T-cell (primary cell): ENCODE measurements at regions not wholly inside any gene's neighbourhood (a gene's known extent, or its start where the extent isn't known, plus 50 kb on each side); places are given as distances from the start of the nearest gene placed in this dataset.

Source experiments
- ATAC-seq, 4 experiments: fragments of 200-7000 bp in 3 of 4; fragments of 150-1000 bp in 1 of 4; cut with Tn5 transposase; replicated peaks in 1 of 4; 1 replicate in 3 of 4; 2 replicates in 1 of 4; pipeline ENCODE4 v1.10.0; 2021; ENCODE audit warnings: moderate library complexity in 3 of 4, mild to moderate bottlenecking in 2 of 4, moderate number of reproducible peaks in 1 of 4
- CTCF ChIA-PET, 2 donors: fragments of 300-600 bp; sonication (Branson Sonifier 250); formaldehyde crosslinking; loops; one replicate each; lab custom pipeline; 2022; ENCODE audit warnings: antibody characterized with exemption in 2 of 2; lab: Charles Lee
- POLR2A ChIA-PET, 2 donors: fragments of 300-600 bp; sonication (Branson Sonifier 250); formaldehyde crosslinking; loops; one replicate each; lab custom pipeline; 2022; ENCODE audit warnings: antibody characterized with exemption in 2 of 2; lab: Charles Lee
- DNase-seq, 35 experiments: peaks; one replicate each; pipeline versions ENCODE4 v3.0.0 to v3.0.0-alpha.2; 2013 to 2023
- H3K27ac ChIP-seq: one replicate; pipeline ENCODE4 v1.5.1; 2013; ENCODE audit warnings: low read length
- H3K27me3 ChIP-seq, 2 experiments: replicated peaks in 1 of 2; 1 replicate in 1 of 2; 2 replicates in 1 of 2; pipeline versions ENCODE4 v1.6.1 to v1.7.0; 2013; ENCODE audit warnings: low read length in 1 of 2, mixed read lengths in 1 of 2; ENCODE audit not compliant: control insufficient read depth in 2 of 2, insufficient read depth in 2 of 2; ENCODE audit errors: extremely low read depth in 1 of 2
- H3K36me3 ChIP-seq, 2 donors: 1 replicate in 1 of 2; 2 replicates in 1 of 2; pipeline versions ENCODE4 v1.6.1 to v1.7.0; 2013; ENCODE audit warnings: low read length in 1 of 2; ENCODE audit not compliant: control insufficient read depth in 2 of 2, insufficient read depth in 1 of 2; ENCODE audit errors: extremely low read depth in 1 of 2
- H3K4me1 ChIP-seq, 2 experiments: 1 replicate in 1 of 2; 2 replicates in 1 of 2; pipeline versions ENCODE4 v1.6.1 to v1.7.0; 2013; ENCODE audit warnings: low read length in 2 of 2, mixed read lengths in 1 of 2; ENCODE audit not compliant: insufficient read depth in 2 of 2, control insufficient read depth in 1 of 2; ENCODE audit errors: extremely low read depth in 1 of 2
- H3K4me3 ChIP-seq, 2 donors: 1 replicate in 1 of 2; 2 replicates in 1 of 2; pipeline versions ENCODE4 v1.5.1 to v1.7.0; 2013; ENCODE audit warnings: mild to moderate bottlenecking in 2 of 2, low read length in 1 of 2, moderate library complexity in 1 of 2; ENCODE audit not compliant: control insufficient read depth in 1 of 2; ENCODE audit errors: extremely low read depth in 1 of 2
- H3K9me3 ChIP-seq: 2 replicates; pipeline ENCODE4 v1.7.0; 2013
- H3K27ac Mint-ChIP-seq, 2 donors: one replicate each; pipeline ENCODE4 v1.8.0; 2020 to 2021; ENCODE audit warnings: mild to moderate bottlenecking in 2 of 2, mixed read lengths in 2 of 2
- H3K27me3 Mint-ChIP-seq, 2 donors: one replicate each; pipeline ENCODE4 v1.8.0; 2021 to 2022; ENCODE audit warnings: mixed read lengths in 2 of 2
- H3K36me3 Mint-ChIP-seq: one replicate; pipeline ENCODE4 v1.8.0; 2021; ENCODE audit warnings: mixed read lengths
- H3K4me1 Mint-ChIP-seq, 3 donors: one replicate each; pipeline ENCODE4 v1.8.0; 2020 to 2022; ENCODE audit warnings: mixed read lengths in 3 of 3, mild to moderate bottlenecking in 1 of 3
- H3K4me3 Mint-ChIP-seq, 3 donors: one replicate each; pipeline ENCODE4 v1.8.0; 2020 to 2022; ENCODE audit warnings: mild to moderate bottlenecking in 3 of 3, mixed read lengths in 3 of 3, moderate library complexity in 3 of 3
- H3K9me3 Mint-ChIP-seq, 3 donors: one replicate each; pipeline ENCODE4 v1.8.0; 2020 to 2022; ENCODE audit warnings: mixed read lengths in 3 of 3
- WGBS: methylation state at CpG from one replicate; pipeline ENCODE4 v1.1.5; 2013; ENCODE audit warnings: missing lambda C conversion rate; ENCODE audit not compliant: insufficient coverage; 5-methylcytosine and 5-hydroxymethylcytosine counted together

DNA sequence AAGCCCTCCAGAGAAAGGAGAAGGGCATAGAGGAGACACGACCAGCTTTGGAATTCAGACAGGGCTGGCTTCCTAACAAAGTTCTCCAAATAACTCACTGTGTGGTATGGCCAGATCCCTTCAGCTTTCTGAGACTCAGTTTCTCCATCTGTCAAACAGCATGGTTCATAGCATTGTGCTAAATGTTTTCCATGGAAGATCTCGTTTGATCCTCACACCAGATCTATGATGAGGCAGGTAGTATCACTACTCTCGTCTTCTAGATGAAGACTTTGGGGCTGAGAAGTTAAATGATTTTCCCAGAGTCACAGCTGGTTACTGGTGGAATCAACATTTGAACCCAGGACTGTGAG is 507.3 kb downstream of the HAPSTR1 start:
- Histone ChIP-seq H3K4me1 (no peaks in the 10 kb centered on the region), H3K36me3 (no peaks in the 10 kb centered on the region), H3K27me3 (no peaks in the 10 kb centered on the region), H3K4me3 (no peak overlapping the region), H3K27ac (no peak overlapping the region), H3K9me3 (no peaks in the 10 kb centered on the region)
- ChIA-PET CTCF (no interaction called here), POLR2A (no interaction called here)
- H3K36me3 Mint-ChIP-seq, result no peaks in the 10 kb centered on the region
- 0% methylated on average over 1 of the region's 3 CpGs for WGBS
- no peak overlapping the region for H3K4me3 Mint-ChIP-seq
- H3K27me3 Mint-ChIP-seq, result no peaks in the 10 kb centered on the region
- DNase-seq, result no peak
- H3K9me3 Mint-ChIP-seq, result peaks cover 0 to 10% (median 0%) of the 10 kb centered on the region in 3 donors
- ATAC-seq, result no peak
- no peak overlapping the region for H3K27ac Mint-ChIP-seq
- no peaks in the 10 kb centered on the region for H3K4me1 Mint-ChIP-seq

DNA sequence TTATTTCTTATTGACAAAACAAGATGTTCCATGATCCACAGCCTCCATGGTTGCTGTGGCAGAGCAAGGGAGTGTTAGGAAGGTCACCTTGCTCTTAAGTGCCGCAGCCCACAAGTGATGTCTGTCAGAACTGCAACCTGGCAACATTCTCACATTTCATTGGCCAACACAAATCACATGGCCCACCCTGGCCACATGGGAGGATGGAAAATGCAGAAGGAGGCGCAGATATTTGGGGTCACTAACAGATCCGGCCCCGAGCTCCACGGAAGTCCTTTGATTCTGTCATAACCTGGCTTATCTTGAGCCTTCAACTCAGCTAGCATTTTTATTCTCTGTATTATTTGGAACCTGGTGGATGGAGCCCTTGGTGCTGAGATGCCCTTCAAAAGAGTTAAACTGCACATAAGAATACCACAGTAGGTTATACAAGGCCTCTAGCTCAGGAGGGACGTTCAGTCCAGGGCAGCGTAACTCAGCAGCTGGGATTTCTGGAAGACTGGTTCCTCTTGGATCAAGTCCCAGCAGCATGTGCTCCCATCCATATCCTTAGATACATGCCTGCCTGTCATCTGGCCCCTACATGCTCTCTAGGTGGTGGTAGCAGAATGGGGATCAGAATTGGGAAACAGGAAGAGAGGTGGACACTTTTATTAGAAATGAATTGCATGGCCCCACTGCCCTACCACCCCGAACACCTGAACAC is 508.1 kb downstream of the HAPSTR1 start:
- 90% methylated on average over 2 of the region's 8 CpGs for WGBS
- H3K27me3 Mint-ChIP-seq, result no peaks in the 10 kb centered on the region
- peaks cover 0 to 14% (median 0%) of the 10 kb centered on the region in 3 donors for H3K9me3 Mint-ChIP-seq
- ChIA-PET CTCF (no interaction called here), POLR2A (no interaction called here)
- Histone ChIP-seq H3K9me3 (no peaks in the 10 kb centered on the region), H3K4me1 (no peaks in the 10 kb centered on the region), H3K27me3 (no peaks in the 10 kb centered on the region), H3K4me3 (no peak overlapping the region), H3K27ac (no peak overlapping the region), H3K36me3 (no peaks in the 10 kb centered on the region)
- no peaks in the 10 kb centered on the region for H3K4me1 Mint-ChIP-seq
- H3K27ac Mint-ChIP-seq, result no peak overlapping the region
- no peaks in the 10 kb centered on the region for H3K36me3 Mint-ChIP-seq
- ATAC-seq (no peak), DNase-seq (no peak)
- H3K4me3 Mint-ChIP-seq, result no peak overlapping the region

DNA sequence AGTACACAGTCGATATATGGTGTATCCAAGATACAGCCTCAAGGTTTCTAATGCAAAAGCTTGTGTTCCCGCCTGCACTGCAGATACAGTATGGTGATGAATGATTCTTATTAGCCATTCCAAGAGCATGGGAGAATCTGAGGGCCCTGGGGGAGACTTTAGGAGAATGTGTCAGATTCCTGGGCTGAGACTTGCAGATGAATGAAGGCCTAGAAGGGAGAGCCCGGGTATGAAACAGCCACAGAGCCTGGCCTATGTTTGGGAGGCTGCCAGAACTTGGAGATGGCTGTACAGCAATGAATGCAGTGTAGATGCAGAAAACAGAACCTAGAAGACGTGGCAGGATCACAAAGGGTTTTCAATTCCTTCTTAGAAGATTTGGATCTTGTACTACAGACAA is 510.7 kb downstream of the HAPSTR1 start:
- no peak overlapping the region for H3K4me3 ChIP-seq
- H3K27me3 ChIP-seq, result peaks cover 0 to 4% of the 10 kb centered on the region in 2 experiments
- no peak for DNase-seq
- POLR2A ChIA-PET, result no interaction called here
- WGBS, result 52% methylated on average over 2 of the region's 4 CpGs
- H3K27me3 Mint-ChIP-seq, result no peaks in the 10 kb centered on the region
- no peak for ATAC-seq
- no peaks in the 10 kb centered on the region for H3K4me1 ChIP-seq
- H3K27ac ChIP-seq, result no peak overlapping the region
- no peak overlapping the region for H3K4me3 Mint-ChIP-seq
- H3K9me3 ChIP-seq, result no peaks in the 10 kb centered on the region
- H3K27ac Mint-ChIP-seq, result no peak overlapping the region
- H3K9me3 Mint-ChIP-seq, result peaks cover 0 to 4% (median 0%) of the 10 kb centered on the region in 3 donors
- CTCF ChIA-PET, result no interaction called here
- no peaks in the 10 kb centered on the region for H3K36me3 ChIP-seq
- no peaks in the 10 kb centered on the region for H3K36me3 Mint-ChIP-seq
- no peaks in the 10 kb centered on the region for H3K4me1 Mint-ChIP-seq

DNA sequence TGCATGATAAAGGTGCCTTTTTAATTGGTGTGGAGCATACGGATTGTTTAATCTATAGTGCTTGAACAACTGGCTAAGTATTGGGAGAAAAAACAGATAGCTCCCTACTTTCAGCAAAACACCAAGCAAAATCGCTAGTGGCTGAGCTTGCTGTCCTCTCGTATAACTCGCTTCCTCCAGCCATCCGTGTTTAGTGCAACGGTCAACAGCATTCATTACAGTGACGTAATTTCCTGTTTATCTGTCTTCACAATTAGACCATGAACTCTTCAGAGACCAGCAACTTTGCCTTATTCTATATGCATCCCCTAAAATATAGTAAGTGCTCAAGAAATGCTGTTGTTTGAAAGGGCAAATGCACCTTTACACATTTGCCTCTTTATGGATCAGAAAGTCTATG is 511.9 kb downstream of the HAPSTR1 start:
- no peaks in the 10 kb centered on the region for H3K4me1 ChIP-seq
- H3K36me3 ChIP-seq, result no peaks in the 10 kb centered on the region
- H3K9me3 ChIP-seq, result no peaks in the 10 kb centered on the region
- H3K4me3 ChIP-seq, result no peak overlapping the region
- Mint-ChIP-seq H3K27me3 (no peaks in the 10 kb centered on the region), H3K4me3 (no peak overlapping the region), H3K27ac (no peak overlapping the region), H3K4me1 (no peaks in the 10 kb centered on the region), H3K9me3 (peaks cover 0 to 8% (median 0%) of the 10 kb centered on the region in 3 donors), H3K36me3 (no peaks in the 10 kb centered on the region)
- no peak overlapping the region for H3K27ac ChIP-seq
- ATAC-seq (no peak), DNase-seq (no peak)
- H3K27me3 ChIP-seq, result peaks cover 0 to 4% of the 10 kb centered on the region in 2 experiments
- ChIA-PET POLR2A (no interaction called here), CTCF (no interaction called here)
- 57% methylated on average over 6 of the region's 7 CpGs for WGBS

DNA sequence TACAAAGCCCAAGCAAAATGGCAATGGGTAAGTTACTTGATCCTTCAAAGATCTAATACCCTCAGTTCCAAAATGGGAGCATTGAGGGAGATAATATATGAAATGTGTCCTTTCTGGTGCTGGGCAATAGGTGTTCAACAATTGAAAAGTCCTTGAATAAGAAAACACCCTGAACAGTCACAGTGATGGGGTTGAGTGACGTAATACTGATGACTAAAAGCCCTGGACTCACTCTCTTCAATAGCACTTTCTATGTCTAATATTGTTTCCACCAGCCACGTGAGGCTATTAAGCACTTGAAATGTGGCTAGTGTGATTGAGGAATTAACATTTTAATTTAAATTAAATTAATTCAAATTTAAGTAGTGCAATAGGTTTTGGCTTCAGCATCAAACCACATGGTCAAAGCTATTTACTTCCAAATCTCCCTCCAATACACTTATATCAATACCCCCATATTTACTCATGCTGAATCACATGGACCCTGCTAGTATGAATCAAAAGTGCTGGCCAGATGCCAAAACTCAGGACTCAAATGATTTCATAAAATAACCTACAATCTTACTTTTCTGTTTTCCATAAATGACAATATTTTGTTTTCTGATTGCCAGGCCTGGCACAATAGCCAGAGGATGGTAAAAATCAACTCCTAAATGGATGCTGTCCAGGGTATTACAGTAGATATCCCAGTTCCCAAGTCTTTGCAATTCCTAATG is 516.2 kb downstream of the HAPSTR1 start:
- Histone ChIP-seq H3K36me3 (no peaks in the 10 kb centered on the region), H3K27ac (no peak overlapping the region), H3K4me1 (no peaks in the 10 kb centered on the region), H3K4me3 (no peak overlapping the region), H3K27me3 (peaks cover 0 to 4% of the 10 kb centered on the region in 2 experiments), H3K9me3 (no peaks in the 10 kb centered on the region)
- POLR2A ChIA-PET, result no interaction called here
- H3K27ac Mint-ChIP-seq, result no peak overlapping the region
- H3K27me3 Mint-ChIP-seq, result no peaks in the 10 kb centered on the region
- peaks cover 0 to 8% (median 0%) of the 10 kb centered on the region in 3 donors for H3K9me3 Mint-ChIP-seq
- CTCF ChIA-PET, result no interaction called here
- no peak for ATAC-seq
- DNase-seq, result no peak
- no CpG with 5 or more reads among the region's 2 CpGs for WGBS
- no peaks in the 10 kb centered on the region for H3K4me1 Mint-ChIP-seq
- no peak overlapping the region for H3K4me3 Mint-ChIP-seq
- H3K36me3 Mint-ChIP-seq, result no peaks in the 10 kb centered on the region

DNA sequence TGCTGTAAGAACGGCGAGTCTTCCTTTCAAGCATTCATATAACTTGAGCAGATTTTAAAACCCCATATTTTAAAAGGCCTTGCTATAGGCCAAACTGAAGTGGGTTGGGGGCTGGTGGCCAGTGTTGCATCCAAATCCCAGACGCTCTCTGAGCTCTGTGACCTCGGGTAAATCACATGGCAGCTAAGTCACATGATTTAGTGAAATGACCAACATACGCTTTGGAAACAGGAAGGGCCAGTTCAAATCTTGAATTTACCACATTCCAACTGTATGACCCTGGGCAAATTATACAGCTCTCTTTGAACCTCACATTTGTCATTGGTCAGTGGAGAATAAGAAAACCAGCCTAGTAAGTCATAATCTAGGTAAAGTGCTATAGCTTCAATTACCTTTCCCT is 519.3 kb downstream of the HAPSTR1 start:
- H3K27ac ChIP-seq, result no peak overlapping the region
- no peak for ATAC-seq
- no CpG with 5 or more reads among the region's 5 CpGs for WGBS
- Mint-ChIP-seq H3K9me3 (peaks cover 0 to 4% (median 0%) of the 10 kb centered on the region in 3 donors), H3K4me3 (no peak overlapping the region), H3K27me3 (no peaks in the 10 kb centered on the region), H3K36me3 (no peaks in the 10 kb centered on the region), H3K27ac (no peak overlapping the region), H3K4me1 (no peaks in the 10 kb centered on the region)
- peaks cover 0 to 4% of the 10 kb centered on the region in 2 experiments for H3K27me3 ChIP-seq
- H3K4me1 ChIP-seq, result no peaks in the 10 kb centered on the region
- no peaks in the 10 kb centered on the region for H3K36me3 ChIP-seq
- ChIA-PET CTCF (no interaction called here), POLR2A (no interaction called here)
- DNase-seq, result no peak
- no peak overlapping the region for H3K4me3 ChIP-seq
- no peaks in the 10 kb centered on the region for H3K9me3 ChIP-seq
